Fibroblast of pulmonary artery (primary cell): ENCODE measurements at regions not wholly inside any gene's neighbourhood (a gene's known extent, or its start where the extent isn't known, plus 50 kb on each side); places are given as distances from the start of the nearest gene placed in this dataset.

Experiments used
- DNase-seq: peaks from one replicate; pipeline ENCODE4 v3.0.0-alpha.2; 2010; ENCODE audit warnings: low read depth
- H3K4me3 ChIP-seq: replicated peaks from 2 replicates; pipeline ENCODE4 v1.5.1; 2011; ENCODE audit warnings: low read depth, mild to moderate bottlenecking, control low read depth, low read length, moderate library complexity
- TF ChIP-seq, protein P1 (sequence below): IDR thresholded peaks from 2 replicates; pipeline ENCODE4 v1.5.1; 2011; ENCODE audit warnings: mild to moderate bottlenecking, control low read depth, low read length, inconsistent platforms; ENCODE audit errors: missing control alignments

DNA sequence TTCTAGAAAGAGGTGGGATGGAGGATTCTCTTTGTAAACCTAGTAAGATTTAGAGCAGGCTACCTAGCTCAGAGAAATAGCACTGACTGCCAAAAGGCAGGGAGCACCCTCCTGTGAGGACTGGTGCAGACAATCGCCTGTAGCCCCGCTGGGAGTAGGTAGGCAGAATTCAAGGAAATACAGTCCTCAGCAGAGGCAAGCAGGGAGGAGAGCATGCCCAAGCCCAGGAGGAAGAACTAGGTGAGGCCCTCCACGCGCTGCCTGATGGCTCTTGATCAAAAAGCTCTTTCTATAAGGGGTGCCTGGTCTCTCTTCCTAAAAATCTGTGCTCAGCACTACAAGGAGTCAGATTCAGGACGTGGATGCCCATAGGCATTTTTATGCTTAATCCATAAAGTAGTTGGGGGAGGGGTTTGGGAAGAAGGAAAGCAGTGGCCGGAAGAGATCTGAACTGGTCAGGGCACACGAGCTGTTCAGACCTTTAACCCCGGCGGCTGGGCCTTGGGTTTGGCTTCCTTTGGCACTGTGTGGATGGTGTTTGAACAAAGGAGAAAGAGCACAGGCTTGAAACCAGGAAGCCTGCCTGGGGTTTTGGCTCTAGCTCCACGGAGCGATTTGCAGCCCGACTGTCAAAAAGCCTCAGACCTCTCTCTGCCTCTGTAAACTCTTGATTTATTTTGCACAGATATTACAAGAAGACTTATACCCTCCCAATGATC, 320.6 kb downstream of the FOXO1 start:
- no peak for DNase-seq
- no peak overlapping the region for H3K4me3 ChIP-seq
- TF ChIP-seq, protein P1, sequence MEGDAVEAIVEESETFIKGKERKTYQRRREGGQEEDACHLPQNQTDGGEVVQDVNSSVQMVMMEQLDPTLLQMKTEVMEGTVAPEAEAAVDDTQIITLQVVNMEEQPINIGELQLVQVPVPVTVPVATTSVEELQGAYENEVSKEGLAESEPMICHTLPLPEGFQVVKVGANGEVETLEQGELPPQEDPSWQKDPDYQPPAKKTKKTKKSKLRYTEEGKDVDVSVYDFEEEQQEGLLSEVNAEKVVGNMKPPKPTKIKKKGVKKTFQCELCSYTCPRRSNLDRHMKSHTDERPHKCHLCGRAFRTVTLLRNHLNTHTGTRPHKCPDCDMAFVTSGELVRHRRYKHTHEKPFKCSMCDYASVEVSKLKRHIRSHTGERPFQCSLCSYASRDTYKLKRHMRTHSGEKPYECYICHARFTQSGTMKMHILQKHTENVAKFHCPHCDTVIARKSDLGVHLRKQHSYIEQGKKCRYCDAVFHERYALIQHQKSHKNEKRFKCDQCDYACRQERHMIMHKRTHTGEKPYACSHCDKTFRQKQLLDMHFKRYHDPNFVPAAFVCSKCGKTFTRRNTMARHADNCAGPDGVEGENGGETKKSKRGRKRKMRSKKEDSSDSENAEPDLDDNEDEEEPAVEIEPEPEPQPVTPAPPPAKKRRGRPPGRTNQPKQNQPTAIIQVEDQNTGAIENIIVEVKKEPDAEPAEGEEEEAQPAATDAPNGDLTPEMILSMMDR: no peak

DNA sequence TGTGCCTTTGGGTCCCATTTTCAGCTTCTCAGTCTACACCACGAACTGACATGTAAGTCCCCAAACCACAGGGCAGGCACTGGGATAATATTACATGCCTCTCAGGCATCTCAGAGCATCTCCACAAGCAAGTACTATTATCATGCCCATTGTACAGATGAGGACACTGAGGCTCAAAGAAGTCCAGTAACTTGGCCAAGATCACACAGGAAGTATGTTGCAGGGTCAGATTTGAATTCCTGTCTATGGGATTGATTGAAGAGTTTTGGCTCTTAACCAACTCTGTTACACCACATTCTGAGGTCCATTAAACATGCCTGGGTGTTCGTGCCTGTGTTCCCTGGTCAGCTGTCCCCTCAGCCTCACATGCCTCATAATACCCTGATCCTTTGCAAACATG, 319.8 kb downstream of the FOXO1 start:
- DNase-seq: no peak
- TF ChIP-seq, protein P1: no peak
- no peak overlapping the region for H3K4me3 ChIP-seq

DNA sequence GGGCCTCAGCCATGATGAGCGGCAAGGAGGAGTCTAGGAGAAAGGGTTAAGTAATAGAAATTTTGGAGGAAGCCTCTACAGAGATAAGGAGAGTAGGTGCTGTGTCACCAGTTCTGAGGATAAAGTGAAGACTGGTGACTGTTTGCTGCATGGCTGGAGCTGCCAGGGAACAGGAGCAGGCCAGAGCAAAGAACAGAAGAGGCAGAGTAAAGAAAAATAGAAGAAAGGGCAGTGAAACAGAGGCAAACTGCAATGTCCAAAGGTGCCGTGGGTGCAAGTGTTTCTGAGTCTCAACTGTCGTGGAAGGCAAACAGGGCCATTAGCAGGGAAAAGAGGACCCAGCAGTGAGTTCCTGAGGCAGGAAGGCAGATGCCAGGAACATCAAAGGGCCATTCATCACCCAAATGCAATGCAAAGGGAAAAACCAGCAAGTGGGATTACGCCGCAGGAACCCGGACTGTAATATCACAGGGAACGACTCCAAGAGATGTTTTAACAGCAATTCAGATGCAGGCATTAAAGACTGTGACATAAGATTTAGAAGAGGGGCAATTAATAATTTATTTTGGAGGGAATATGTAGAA, 318.3 kb downstream of the FOXO1 start:
- DNase-seq: no peak
- TF ChIP-seq, protein P1: no peak
- H3K4me3 ChIP-seq: no peak overlapping the region

DNA sequence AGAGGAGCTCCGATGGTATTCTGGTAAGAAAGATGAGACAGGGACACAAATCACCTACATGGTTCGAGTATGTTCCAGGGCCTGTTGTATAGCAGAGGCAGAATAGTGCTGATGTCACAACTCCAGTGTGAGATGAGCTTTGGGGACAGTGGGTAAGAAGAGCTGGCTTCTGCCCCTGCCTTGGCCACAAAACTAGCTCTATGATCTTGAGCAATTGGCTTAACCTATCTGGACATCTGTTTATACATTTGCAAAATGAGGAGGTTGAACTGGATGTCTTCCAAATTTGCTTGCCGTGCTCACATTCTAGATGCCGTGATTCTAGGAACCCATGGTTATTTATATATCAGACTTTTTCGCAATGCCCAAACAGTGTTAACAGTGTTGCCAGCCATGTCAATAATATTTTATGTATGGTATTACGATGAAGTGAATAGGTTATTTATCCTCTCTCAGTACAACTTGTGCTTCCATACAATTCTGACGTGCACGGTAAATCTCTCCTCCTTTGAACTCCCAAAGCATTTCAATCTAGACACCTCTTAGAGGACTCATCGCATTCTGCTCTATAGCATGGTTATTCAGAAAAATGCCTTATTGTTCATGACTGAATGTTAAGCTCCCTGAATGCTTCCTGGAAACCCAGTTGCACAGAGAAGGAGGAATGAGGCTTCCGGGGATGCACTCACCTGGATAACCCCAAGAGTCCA, 316.0 kb downstream of the FOXO1 start:
- DNase-seq: peak; percentile 46
- H3K4me3 ChIP-seq: no peak overlapping the region
- TF ChIP-seq, protein P1: no peak

DNA sequence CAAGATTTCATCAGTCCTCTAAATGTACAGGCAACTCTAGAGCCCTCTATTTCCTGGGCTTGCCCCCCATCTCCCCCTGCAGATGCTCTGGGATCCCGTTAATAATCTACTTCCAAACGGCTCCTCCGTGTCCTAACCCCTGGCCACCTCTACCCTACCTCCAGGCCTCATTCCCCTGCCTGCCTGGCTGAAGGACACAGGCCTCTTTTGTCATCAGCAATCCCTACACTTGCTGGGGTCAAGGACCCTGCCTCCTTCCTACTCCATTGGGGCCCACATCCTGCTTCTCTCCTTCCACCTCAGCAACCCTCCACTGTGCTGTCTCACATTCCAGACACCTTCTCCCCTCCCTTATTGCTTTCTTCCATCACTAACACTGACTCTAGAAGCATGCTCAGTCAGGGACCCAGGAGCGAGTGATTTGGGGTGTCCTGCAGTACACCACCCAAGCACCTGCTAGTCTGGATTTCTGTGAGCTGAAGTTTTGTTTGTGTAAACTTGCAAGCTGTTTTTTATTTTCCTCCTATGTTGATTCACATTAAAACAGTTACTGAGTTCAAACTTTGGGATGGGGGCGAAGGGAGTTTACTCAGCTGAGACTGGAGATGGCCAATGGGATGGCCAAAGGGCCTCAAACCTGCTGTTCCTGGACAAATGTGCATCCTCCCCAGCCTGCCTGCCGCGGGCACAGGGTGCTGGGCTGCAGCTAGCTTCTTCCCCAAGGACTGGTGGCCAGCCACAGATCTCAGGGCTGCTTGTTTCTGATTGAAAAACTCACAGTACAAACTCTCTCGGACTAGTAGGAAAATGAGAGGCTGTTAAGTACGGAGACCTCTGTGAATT, 314.7 kb downstream of the FOXO1 start:
- H3K4me3 ChIP-seq: no peak overlapping the region
- DNase-seq: no peak
- TF ChIP-seq, protein P1: no peak

DNA sequence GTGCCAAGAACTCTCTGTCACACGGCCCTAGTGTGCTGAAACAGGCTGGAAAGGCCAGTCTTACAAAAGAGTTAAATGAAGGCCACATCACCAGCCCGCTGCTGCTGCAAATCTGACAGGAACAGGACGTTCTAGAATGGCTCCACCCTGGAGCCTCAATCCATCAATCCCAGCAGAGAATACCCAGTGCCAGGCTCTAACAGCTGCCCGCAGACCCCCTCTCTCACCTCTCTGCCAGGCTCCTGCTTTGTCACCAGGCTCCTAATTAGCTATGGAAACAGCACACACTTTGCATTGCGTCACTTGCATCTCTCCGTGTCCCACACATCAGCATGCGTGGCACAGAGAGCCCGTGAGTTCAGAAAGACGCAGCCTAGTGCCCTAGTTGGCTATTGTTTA, 314.1 kb downstream of the FOXO1 start:
- H3K4me3 ChIP-seq: no peak overlapping the region
- DNase-seq: peak; percentile 53
- TF ChIP-seq, protein P1: no peak
